ENCODE measurements at regions not wholly inside any gene's neighbourhood (a gene's known extent, or its start where the extent isn't known, plus 50 kb on each side); places are given as distances from the start of the nearest gene placed in this dataset.

GRCh38 chr6:168964138-168964835, 289.4 kb downstream of the THBS2 start:
- no peak for TF ChIP-seq CTCF (IDR thresholded peaks at IDR 0.05)
- no peak for TF ChIP-seq EZH2phosphoT487 (IDR thresholded peaks at IDR 0.05)
- TF ChIP-seq EZH2 (IDR thresholded peaks at IDR 0.05), result no peak
